ENCODE measurements at regions not wholly inside any gene's neighbourhood (a gene's known extent, or its start where the extent isn't known, plus 50 kb on each side); places are given as distances from the start of the nearest gene placed in this dataset.

- ATAC-seq, result no peak
- no peaks in the 10 kb centered on the region for H3K36me3 Mint-ChIP-seq
- no peak overlapping the region for H3K27ac Mint-ChIP-seq
- H3K4me3 Mint-ChIP-seq, result no peak overlapping the region
- peaks cover 17% of the 10 kb centered on the region for H3K4me1 Mint-ChIP-seq
- H3K9me3 Mint-ChIP-seq, result no peaks in the 10 kb centered on the region
- H3K27me3 Mint-ChIP-seq, result no peaks in the 10 kb centered on the region
Observed at GRCh38 chr9:4921449-4921848, 63.6 kb upstream of the JAK2 start.

- ATAC-seq, result no peak
- Mint-ChIP-seq H3K9me3 (no peaks in the 10 kb centered on the region), H3K27me3 (no peaks in the 10 kb centered on the region), H3K4me3 (no peak overlapping the region), H3K4me1 (peaks cover 23% of the 10 kb centered on the region), H3K36me3 (no peaks in the 10 kb centered on the region), H3K27ac (no peak overlapping the region)
Observed at GRCh38 chr9:4922101-4922500, 63.0 kb upstream of the JAK2 start.

- H3K36me3 Mint-ChIP-seq, result no peaks in the 10 kb centered on the region
- H3K27ac Mint-ChIP-seq, result no peak overlapping the region
- no peak for ATAC-seq
- no peaks in the 10 kb centered on the region for H3K27me3 Mint-ChIP-seq
- H3K4me1 Mint-ChIP-seq, result peaks cover 28% of the 10 kb centered on the region
- H3K9me3 Mint-ChIP-seq, result no peaks in the 10 kb centered on the region
- H3K4me3 Mint-ChIP-seq, result no peak overlapping the region
Observed at GRCh38 chr9:4922730-4923129, 62.3 kb upstream of the JAK2 start.

GRCh38 chr9:4923141-4923540, 61.9 kb upstream of the JAK2 start:
- Mint-ChIP-seq H3K36me3 (no peaks in the 10 kb centered on the region), H3K27ac (no peak overlapping the region), H3K4me1 (peaks cover 28% of the 10 kb centered on the region), H3K27me3 (no peaks in the 10 kb centered on the region), H3K9me3 (no peaks in the 10 kb centered on the region), H3K4me3 (no peak overlapping the region)
- no peak for ATAC-seq

- Mint-ChIP-seq H3K4me1 (peaks cover 28% of the 10 kb centered on the region), H3K9me3 (no peaks in the 10 kb centered on the region), H3K36me3 (no peaks in the 10 kb centered on the region), H3K4me3 (no peak overlapping the region), H3K27ac (peak overlapping the region; percentile 16), H3K27me3 (no peaks in the 10 kb centered on the region)
- ATAC-seq, result peak; percentile 70
Observed at GRCh38 chr9:4923580-4924544, 61.2 kb upstream of the JAK2 start.

GRCh38 chr9:4926239-4926638, 58.8 kb upstream of the JAK2 start:
- Mint-ChIP-seq H3K27ac (no peak overlapping the region), H3K9me3 (no peaks in the 10 kb centered on the region), H3K36me3 (no peaks in the 10 kb centered on the region), H3K4me1 (peaks cover 36% of the 10 kb centered on the region), H3K4me3 (no peak overlapping the region), H3K27me3 (no peaks in the 10 kb centered on the region)
- no peak for ATAC-seq

- Mint-ChIP-seq H3K36me3 (no peaks in the 10 kb centered on the region), H3K27me3 (no peaks in the 10 kb centered on the region), H3K4me3 (no peak overlapping the region), H3K4me1 (peaks cover 36% of the 10 kb centered on the region), H3K9me3 (no peaks in the 10 kb centered on the region), H3K27ac (no peak overlapping the region)
- no peak for ATAC-seq
Observed at GRCh38 chr9:4927043-4927471, 58.0 kb upstream of the JAK2 start.

GRCh38 chr9:4927701-4928100, 57.4 kb upstream of the JAK2 start:
- no peak overlapping the region for H3K27ac Mint-ChIP-seq

GRCh38 chr9:4929917-4930316, 55.2 kb upstream of the JAK2 start:
- Mint-ChIP-seq H3K9me3 (no peaks in the 10 kb centered on the region), H3K27ac (no peak overlapping the region), H3K4me1 (peaks cover 28% of the 10 kb centered on the region)

More at GRCh38 chr9:4927701-4928100, 57.4 kb upstream of the JAK2 start:
- H3K4me1 Mint-ChIP-seq, result peaks cover 36% of the 10 kb centered on the region
- no peak overlapping the region for H3K4me3 Mint-ChIP-seq
- no peaks in the 10 kb centered on the region for H3K27me3 Mint-ChIP-seq
- no peak for ATAC-seq
- H3K36me3 Mint-ChIP-seq, result no peaks in the 10 kb centered on the region
- H3K9me3 Mint-ChIP-seq, result no peaks in the 10 kb centered on the region

GRCh38 chr9:4932681-4933080, 52.4 kb upstream of the JAK2 start:
- Mint-ChIP-seq H3K4me1 (peaks cover 32% of the 10 kb centered on the region), H3K4me3 (no peak overlapping the region), H3K36me3 (no peaks in the 10 kb centered on the region), H3K9me3 (no peaks in the 10 kb centered on the region), H3K27me3 (no peaks in the 10 kb centered on the region), H3K27ac (no peak overlapping the region)
- no peak for ATAC-seq

More at GRCh38 chr9:4929917-4930316, 55.2 kb upstream of the JAK2 start:
- Mint-ChIP-seq H3K4me3 (no peak overlapping the region), H3K27me3 (no peaks in the 10 kb centered on the region), H3K36me3 (no peaks in the 10 kb centered on the region)
- ATAC-seq, result no peak

GRCh38 chr9:4933177-4933576, 51.9 kb upstream of the JAK2 start:
- H3K27ac Mint-ChIP-seq, result no peak overlapping the region

GRCh38 chr9:4933861-4934260, 51.2 kb upstream of the JAK2 start:
- ATAC-seq, result no peak
- Mint-ChIP-seq H3K36me3 (no peaks in the 10 kb centered on the region), H3K4me3 (no peak overlapping the region), H3K4me1 (peaks cover 43% of the 10 kb centered on the region), H3K27ac (no peak overlapping the region), H3K27me3 (no peaks in the 10 kb centered on the region), H3K9me3 (no peaks in the 10 kb centered on the region)

More at GRCh38 chr9:4933177-4933576, 51.9 kb upstream of the JAK2 start:
- ATAC-seq, result no peak
- Mint-ChIP-seq H3K4me3 (no peak overlapping the region), H3K9me3 (no peaks in the 10 kb centered on the region), H3K27me3 (no peaks in the 10 kb centered on the region), H3K4me1 (peaks cover 36% of the 10 kb centered on the region), H3K36me3 (no peaks in the 10 kb centered on the region)

GRCh38 chr9:4935001-4935672, 49.9 kb upstream of the JAK2 start:
- no peak overlapping the region for H3K4me3 Mint-ChIP-seq
- no peaks in the 10 kb centered on the region for H3K27me3 Mint-ChIP-seq
- peaks cover 46% of the 10 kb centered on the region for H3K4me1 Mint-ChIP-seq
- H3K9me3 Mint-ChIP-seq, result no peaks in the 10 kb centered on the region
- H3K27ac Mint-ChIP-seq, result peak overlapping the region; percentile 79
- no peak for ATAC-seq
- no peaks in the 10 kb centered on the region for H3K36me3 Mint-ChIP-seq
